GM21423 (cell line): ENCODE measurements at regions not wholly inside any gene's neighbourhood (a gene's known extent, or its start where the extent isn't known, plus 50 kb on each side); places are given as distances from the start of the nearest gene placed in this dataset.

Experiments used
- ATAC-seq: cut with Tn5 transposase; IDR thresholded peaks from one replicate; pipeline ENCODE4 v1.9.1; 2021; ENCODE audit warnings: mild to moderate bottlenecking, moderate library complexity; ENCODE audit not compliant: unreplicated experiment

DNA sequence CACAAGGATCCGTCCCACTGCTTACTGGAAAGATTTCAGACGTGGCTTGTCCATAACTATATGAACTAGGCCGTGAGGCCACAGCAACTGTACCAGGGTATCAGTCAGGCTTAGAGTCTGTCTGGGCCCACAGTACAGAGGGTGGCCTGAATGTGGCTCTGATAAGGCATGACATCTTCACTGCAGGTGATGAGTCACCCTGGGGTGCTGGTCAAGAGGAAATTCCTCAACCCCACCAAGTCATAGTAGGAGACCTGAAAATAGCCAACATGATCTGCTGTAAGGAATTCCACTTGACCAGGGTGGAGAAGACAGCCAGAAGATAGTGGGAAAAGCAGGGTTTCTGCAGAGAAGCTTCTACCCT is 107.7 kb downstream of the INHBB start:
- no peak for ATAC-seq

DNA sequence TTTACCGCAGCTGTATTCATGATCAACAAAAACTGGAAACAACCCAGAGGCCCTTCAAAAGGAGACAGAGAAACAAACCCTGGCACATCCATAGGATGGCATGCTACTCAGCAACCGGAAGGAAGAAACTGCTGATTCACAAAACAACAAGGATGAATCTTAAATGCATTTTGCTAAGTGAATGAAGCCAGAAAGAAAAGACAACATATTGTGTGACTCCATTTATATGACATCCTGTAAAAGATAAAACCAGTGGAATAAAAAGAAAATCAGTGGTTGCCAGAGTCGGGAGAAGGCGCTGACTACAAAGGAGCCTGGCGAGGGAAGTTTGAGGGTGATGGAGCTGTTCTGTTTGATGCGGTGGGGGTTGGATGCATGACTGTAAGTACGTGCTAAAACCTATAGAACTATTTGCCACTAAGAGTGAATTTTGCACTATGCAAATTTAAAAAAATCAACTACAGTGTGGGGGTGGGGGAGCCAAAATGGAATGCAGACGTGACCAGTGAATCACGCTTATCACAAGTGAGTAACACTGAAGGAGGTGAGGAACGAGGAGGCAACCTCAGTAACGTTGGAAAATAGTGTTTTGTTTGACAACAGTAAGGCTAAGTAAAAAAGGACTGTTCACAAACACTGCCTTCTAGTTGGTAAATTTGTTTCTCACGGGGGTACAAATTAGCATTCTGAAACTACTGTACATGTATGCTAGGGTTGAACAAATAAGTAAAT is 108.9 kb downstream of the INHBB start:
- no peak for ATAC-seq

DNA sequence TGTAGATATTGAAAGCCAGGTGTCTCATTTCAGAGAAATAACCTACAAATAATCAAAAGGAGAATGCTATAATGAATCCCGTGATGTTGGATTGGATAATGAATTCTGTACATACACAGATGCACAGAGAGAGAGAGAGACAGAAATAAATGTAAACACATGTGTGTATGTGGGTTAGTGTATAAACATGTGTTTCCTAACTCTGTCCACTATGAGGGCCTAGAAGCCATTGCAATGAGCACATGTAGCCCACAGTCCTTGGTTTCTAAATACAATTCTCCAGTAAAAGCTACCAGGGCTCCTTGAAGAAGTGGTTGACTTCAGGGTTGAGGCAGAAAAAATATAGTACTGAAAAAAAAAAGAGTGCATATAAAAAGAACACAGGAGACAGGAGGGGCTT is 109.5 kb downstream of the INHBB start:
- no peak for ATAC-seq

DNA sequence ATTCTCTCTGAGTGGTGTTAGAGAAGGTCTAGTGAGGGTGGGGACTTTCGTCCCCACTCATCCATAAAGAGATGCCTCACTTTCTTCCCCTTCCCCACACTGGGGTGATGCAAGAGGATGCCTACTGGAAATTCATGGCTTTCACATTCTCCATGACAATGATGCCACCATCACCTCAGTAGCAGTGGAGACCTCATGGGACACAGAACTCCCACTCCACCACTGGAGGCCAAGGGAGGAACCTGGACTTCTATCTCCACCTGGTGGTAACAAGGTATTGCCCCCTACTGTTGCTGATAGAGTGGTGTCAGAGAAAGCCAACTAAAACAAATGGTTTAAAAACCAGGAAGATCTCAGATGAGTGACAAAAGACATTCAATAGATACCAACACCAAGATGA is 110.9 kb downstream of the INHBB start:
- ATAC-seq = no peak

DNA sequence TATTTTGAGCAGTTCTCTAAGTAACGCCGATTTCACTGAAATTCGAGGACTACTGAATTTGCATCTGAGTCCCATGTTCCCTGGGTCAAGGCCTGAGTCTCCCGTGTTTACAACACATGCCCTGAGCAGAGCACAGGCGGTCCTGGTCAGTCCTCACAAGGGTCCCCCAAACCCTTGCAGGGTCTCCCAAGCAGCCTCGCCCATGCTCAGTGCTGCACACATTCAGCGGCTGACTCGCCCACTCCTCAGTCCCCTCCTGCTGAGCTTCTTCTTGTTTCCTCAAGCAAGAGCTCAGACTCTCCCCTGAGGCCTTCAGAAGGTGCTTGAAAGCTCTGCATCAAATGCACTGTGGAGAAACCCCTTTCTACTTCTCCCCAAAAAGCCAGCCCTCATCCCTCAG is 114.6 kb downstream of the INHBB start:
- no peak for ATAC-seq

DNA sequence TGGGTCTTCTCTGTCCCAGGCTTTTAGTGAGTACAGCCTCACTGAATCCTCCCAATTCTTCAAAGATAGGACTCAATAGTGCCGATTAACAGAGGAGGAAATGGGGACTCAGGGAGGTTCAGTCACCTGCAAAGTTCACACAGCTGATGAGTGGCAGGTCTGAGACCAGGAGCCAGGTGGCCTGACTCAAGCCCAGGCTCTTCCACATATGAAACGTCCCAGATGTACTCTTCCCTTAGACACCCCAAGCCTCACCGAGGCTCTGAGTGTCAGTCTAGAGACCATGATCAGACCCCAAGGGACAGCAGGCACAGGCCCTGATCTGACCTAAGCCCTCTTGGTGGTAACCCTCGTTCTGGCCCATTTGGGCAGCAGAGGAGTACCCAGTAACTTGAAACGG is 115.2 kb downstream of the INHBB start:
- ATAC-seq = no peak

DNA sequence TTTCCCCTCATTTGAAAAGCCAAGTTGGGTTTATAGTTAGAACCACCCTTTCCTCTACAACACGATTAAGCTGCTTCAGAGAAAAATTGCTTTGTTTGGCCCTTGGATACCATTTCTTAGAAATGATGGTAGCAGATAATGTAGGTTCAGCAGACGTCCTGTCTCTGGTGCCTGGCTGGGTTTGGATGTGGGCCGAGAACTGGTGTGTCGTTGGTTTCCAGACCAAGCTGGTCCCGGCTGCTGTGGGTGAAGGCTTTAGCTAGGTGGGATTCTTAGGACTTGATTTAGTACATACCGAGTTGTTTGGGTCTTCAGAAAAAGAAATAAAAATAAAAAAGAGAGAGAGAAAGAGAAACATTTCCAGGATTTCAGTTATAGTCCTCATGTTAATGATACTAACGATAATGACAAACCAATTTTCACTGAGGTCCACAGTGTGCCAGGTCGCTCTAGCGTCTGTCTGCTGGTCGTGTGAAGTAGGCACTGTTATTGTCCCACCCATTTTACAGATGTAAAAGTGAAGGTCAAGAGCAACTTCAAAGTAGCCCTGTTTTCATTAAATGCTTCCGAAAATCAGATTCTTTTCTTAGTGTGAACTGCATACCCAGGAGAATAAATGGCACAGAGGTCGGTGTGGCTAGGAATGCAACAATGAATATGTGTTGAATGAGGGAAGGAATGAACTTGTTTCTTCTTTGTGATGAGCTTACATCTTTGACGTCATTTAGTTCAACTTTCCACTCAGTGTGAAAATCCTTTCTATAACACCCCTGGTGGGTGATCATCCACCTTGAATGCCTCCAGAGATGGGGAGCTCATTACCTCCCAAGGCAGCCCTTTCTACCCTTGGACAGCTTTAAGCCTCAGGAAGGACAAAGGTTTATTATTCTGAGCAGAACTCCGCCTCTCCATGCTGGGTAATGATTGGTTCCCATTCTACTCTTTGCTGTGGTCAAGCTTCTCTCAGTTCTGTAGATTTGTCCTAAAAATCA is 115.9 kb downstream of the INHBB start:
- ATAC-seq = no peak

DNA sequence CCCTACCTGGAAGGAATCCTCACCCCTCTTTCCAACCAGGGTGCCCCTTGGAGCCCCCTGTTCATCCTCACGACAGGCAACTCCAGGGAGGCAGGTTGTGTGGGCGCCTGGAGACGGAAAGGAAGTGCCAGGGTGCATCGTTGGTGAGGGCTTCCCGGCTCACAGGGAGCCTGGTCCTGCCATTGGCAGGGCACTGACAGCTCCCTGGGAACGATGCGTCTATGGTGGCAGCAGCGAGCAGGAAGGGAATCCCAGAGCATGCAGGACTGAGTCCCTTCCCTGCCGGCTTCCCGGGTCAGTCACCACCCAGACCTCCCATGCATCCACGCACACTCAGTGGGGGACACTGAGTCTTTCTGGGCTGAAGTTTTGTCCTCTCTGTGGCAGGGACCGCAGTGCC is 117.6 kb downstream of the INHBB start:
- ATAC-seq = no peak

DNA sequence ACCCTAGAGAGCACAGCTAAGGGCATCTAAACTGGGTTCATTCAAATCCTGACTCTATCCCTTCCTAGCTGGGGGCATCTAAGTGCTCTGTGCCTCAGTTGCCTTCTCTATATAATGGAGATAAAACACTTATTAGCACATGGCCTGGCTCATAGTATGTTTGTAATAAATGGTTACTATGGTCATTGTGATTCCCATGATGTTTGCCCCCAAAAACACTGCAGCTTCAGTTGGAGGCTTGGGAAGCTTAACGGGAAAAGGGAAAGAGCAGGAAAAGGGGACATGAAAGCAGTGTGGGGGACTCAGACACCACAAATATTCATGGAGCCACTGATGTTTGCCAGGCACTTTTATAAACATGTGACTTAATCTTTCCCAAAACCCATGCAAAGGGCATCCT is 118.1 kb downstream of the INHBB start:
- ATAC-seq = no peak

DNA sequence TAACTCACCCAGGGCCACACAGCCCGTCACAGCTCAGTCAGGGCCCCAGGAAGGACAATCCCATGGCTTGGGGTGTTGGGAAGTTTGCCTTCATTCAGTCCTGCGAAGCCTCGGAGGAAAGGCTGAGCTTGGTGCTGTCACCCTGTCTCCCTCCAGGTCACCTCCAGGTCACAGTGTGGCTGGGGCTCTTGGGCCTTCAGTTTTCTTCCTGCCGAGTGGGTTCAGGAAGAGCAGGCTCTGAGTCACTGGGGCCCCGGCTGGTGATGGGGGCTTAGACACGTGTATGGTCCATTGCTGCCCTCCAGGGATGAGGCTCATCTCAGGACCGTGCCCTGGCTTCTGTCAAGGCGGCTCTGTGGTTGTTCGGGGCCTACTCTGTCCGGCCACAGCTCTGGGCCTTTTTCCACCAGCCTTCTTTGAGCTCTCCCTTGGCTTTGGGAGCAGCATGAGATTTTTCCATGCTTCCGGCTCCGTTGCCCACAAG is 118.6 kb downstream of the INHBB start:
- no peak for ATAC-seq

DNA sequence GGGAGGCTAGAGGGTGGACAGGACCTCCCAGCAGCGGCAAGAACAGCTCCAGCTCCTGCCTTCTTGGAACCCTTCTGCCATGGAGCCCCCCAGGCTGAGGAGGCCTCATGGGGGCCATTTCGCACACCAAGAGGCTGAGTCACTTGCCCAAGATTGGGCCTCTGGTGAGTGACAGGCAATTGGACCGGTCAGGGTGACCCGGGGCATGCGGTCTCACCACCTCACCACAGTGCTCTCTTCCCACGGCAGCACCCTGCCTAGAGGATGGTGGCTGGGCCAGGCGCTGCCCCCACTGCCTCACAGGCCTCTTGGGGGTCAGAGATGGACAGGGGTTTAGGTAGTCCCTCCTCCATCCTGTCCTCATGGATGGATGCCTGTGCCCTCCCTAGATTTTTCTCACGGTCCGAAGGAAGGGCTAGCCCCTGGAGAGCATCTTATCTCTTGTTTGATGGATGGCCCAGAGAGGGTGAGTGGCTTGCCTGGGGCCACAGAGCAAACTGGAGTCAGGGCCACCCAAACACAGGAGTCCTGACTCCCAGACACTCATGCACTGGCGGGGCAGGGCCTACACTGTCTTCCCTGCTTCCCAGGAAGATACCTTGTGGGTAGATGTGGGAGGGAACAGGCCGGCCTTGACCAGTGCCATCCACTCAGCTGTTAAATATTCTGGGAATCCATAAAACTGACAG is 119.2 kb downstream of the INHBB start:
- no peak for ATAC-seq

DNA sequence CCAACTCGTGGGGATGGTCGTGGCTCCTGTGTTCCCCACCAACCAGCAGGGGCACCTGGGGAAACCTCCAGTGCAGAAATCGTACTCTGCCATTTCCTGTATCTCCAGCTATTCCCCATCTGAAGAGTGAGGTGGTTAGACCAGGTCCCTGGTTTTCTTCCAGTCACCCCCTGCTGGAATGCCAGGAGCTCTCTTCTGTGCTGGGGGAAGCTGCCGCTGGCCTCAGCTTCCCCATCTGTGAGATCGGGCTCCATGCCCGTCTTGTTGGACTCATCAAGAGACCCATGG is 119.7 kb downstream of the INHBB start:
- no peak for ATAC-seq

DNA sequence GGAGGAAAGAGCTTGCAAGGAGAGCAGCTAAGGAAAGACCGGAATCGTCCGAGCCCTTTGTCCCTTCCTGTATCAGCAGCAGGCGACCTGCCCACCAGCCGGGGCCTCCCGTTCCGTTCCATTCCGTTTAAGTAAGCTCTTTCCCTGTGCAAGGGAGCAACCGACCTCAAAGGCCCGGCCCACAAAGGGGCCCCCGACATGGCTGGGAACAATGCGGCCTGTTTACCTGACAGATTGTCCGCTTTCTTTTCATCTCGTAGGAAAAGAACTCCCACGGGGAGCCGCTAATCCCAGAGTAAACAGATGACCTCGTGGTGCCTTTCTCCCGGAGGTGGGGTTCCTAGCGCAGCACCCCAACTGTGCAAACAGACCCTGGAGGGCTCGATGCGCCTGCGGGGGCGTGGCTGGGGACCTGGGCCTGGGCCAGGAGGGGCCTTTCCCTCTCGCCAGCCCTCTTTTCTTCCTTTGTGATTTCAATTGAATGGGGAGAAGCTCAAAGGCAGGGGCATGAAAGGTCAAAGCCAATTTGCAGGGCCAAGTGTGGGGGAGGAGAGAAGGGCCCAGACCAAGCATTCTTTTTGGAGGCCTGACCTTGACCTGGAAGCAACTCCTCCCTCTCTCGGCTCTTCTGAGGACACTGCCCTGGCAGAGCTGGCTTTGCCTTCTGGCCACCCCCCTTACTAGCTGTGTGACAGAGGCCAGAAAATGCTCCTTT is 120.2 kb downstream of the INHBB start:
- no peak for ATAC-seq

DNA sequence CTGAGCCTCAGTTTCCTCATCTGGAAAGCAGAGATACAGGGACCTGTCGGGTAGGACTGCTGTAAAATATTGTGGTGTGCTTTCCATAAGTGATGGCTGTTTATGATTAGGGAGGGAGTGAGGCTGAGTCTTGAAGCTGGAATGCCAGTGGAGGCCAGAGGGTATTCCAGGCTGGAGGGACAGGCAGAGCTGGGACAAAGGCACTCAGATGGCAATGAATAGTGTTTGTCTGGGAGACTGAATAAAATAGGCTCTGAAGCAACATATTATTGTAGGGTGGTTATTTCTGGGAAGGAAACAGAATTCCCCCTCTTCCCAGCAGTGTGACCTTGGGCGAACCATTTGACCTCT is 120.7 kb downstream of the INHBB start:
- no peak for ATAC-seq

DNA sequence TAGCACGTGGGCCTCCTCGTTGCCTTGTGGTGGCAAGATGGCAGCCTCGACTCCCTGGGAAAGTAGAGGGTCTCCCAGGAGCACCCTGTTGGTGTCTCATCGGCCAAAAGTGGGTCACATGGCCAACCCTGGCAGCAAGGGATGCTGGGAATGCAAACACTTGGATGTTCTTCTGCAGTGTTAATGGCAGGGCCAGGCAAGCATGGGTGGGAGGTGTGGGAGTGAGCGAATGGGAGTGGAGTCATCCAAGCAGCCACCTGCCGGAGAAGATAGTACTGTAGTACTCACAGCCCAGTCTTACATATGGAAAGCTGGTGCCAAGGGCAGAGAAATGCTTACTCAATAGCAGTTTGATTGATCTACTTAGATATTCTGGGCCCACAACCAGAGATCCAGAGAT is 122.2 kb downstream of the INHBB start:
- ATAC-seq = no peak

DNA sequence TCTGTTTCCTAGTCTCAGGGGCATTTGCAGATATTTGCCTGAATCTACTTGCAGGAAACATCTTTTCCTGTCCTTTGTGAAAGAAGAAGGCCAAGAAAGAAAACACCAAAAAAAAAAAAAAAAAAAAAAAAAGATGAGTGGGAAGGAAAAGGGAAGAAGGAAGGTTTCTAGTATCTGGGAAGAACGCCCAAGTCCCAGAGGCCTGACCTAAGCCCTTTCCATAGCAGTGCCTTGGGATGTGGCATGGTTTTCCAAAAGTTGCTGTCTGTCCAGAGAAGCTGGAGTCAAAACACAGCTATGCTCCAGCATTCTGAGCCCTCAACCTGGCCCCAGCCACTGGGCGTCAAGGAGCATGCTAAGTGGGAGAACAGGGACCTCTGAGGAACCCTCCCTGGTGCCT is 123.5 kb downstream of the INHBB start:
- ATAC-seq = no peak

DNA sequence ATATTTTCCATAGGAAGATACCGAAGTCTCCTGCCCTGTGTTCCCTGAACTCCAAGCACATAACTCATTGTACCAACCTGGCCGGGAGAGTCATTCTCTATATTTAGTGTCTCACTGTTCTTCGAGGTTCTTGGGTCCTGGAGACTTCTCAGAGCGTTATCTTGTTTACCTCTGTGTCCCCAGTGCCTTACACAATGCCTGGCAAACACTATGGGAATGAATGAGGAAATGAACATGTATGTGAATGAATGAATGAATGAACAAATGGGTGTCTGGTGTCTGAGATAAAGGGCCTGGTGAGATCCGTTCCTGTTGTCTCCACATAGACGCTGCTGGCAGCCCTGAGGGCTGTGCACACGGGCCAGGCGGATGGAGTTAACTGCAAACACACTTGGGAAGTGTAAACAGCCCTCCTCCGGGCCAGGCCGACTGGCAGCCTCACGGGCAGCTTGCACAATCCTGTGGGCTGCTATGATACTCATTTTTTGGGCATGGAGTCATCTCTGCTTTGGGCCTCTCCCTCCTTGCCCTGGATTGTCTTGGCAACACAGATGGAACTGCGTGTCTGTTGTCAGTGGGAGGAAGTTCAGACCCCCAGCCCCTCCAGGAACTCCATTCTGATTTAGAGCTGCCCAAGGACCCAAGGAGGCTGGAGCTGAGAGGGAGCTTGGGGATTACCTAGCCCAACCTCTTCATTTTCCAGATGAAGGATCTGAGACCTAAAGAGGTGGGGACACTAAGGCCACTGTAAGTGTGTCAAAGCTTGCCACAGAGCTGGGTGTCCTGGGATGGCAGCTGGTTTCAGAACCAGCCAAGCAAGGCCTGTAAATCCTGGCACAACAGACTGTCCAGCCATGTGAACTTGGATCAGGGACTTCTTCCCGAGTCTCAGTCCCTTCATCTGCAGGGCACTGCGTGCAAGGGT is 124.4 kb downstream of the INHBB start:
- no peak for ATAC-seq

DNA sequence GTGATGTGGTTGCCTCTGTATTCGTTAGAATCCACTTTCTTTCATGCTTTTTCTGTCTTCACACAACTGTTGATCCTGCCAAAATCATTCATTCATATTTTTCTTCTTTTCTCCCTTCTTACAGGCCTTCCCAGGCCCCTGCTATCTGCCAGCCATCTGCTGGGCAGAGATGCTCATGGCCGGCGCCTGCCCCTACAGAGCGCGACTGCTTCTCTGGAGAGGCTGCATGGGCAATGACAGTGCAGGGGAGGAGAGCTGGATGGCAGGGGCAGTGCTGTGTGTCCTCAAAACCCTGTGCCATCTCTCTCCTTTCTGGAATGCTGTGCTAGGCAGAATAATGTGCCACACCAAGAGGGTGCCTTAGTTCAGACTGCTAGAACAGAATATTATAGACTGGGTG is 125.2 kb downstream of the INHBB start:
- ATAC-seq = no peak

DNA sequence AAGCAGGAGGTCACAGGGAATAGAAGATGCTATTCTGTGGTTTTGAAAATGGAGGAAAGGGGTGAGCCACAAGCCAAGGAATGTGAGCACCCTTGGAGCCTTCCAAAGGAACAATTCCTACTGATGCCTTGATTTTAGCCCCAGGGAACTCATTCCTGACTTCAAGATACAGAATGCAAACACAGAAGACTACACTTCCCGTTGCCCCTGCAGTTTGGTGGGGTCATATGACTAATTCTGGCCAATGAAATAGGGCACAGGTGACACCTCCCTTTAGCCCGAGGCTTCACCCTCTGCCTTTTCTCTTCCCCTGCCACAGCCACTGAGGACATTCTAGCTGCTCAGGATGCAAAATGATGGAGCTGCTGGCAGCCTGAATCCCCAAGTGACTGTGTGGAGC is 126.1 kb downstream of the INHBB start:
- no peak for ATAC-seq

DNA sequence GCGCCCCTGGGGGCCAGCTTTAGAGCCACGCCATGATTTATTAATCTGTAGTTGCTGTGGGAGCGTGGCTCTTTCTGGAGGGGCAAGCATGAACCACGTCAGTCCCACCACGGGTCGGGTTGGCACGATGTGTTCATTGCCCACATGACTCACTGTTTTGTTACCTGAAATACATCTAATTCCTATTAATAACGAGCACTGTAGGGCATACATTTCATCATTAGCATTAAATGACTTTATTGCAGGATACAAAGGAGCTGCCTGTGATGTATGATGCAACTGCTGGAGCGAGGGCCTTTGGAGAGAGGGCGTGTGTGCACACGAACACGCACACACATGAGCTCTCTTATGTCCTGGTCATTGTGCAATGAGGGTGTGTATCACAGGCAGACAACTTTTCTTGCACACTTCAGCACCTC is 127.0 kb downstream of the INHBB start:
- no peak for ATAC-seq
